ENCODE measurements at regions not wholly inside any gene's neighbourhood (a gene's known extent, or its start where the extent isn't known, plus 50 kb on each side); places are given as distances from the start of the nearest gene placed in this dataset.

- TF ChIP-seq CTCF (IDR thresholded peaks at IDR 0.05) (no peak), POLR2AphosphoS5 (IDR thresholded peaks at IDR 0.05) (no peak), POLR2A (IDR thresholded peaks at IDR 0.05) (no peak)
These were observed 186.8 kb upstream of the NFIB start for GRCh38 chr9:14500705-14501104.
